Esophagus mucosa (tissue), 1 donor: ENCODE measurements at regions not wholly inside any gene's neighbourhood (a gene's known extent, or its start where the extent isn't known, plus 50 kb on each side); places are given as distances from the start of the nearest gene placed in this dataset.
"Not testable (repeated sequence)": the region's sequence is repeated elsewhere in the genome, so short reads cannot be mapped to it uniquely, and the experiment has no call there.

Experiments used
- ATAC-seq: fragments of 200-7000 bp; cut with Tn5 transposase; one replicate; pipeline ENCODE4 v1.9.1; 2020
- donor health status: DM: yes; HTN: yes; CAD: no.

- ATAC-seq: no peak
Observed at GRCh38 chr4:159748834-159749444, 646.1 kb downstream of the RAPGEF2 start.

DNA sequence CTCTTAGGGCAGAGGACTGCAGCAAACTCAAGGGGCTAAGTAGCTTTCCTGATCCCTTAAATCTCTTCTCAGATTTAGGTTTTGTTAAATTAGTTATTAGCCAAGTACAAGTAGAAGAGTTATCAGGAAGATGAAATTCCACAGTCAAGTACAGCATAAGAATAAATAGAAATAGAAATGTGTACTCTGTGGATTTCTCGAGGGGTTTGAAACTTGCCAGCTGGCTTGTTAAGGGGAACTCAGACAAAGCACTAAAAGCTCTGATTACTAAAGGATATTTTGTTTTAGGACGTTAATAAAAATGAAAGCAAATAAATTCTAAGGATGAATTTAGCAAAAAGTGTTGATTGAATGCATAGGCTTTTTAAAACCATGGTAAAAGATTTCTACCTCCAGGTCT is 654.6 kb downstream of the RAPGEF2 start:
- no peak for ATAC-seq

DNA sequence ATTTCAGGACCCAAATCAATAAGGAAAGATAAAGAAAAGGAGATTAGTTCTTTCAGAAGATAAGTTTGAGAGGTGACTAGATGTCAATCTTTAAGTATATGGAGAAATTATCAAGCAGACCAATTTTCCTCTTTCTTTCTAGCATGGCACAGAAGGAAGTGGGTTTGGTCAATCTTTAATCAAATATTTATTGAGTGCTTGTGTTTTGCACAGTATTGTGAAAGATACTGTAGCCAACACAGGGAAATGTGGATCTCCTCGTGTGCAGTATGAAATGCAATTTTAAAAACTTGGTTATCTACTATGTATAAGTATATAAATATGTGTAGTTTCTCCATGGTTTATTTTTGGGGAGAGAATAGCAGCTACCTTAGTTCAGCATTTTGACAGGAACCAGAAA is 655.2 kb downstream of the RAPGEF2 start:
- ATAC-seq: no peak

- ATAC-seq: no peak
Observed at GRCh38 chr4:159762672-159763071, 659.8 kb downstream of the RAPGEF2 start.

- ATAC-seq: no peak
Observed at GRCh38 chr4:159764343-159764952, 661.6 kb downstream of the RAPGEF2 start.

GRCh38 chr4:159765382-159765781 is 662.5 kb downstream of the RAPGEF2 start:
- ATAC-seq: no peak

GRCh38 chr4:159766241-159766640 is 663.4 kb downstream of the RAPGEF2 start:
- no peak for ATAC-seq

DNA sequence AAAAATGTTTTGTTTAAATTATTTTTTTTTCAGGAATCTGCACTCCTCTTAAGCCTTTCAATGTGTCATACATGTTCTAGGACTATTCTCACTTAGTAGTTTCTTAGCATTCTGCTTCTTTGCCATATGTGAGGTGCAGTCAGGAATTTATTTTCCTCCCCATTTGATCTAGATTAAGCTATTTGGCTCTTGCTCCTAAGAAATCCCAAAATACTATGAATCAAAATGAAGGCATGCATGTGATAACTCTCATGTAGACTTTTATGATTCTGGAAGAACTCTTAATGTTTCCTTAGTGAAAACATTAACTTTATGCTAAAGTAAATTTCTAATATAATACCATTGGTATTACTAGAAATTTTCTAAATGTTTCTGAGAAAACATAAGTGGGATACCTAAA is 664.5 kb downstream of the RAPGEF2 start:
- ATAC-seq: no peak

GRCh38 chr4:159768016-159768415 is 665.1 kb downstream of the RAPGEF2 start:
- no peak for ATAC-seq

DNA sequence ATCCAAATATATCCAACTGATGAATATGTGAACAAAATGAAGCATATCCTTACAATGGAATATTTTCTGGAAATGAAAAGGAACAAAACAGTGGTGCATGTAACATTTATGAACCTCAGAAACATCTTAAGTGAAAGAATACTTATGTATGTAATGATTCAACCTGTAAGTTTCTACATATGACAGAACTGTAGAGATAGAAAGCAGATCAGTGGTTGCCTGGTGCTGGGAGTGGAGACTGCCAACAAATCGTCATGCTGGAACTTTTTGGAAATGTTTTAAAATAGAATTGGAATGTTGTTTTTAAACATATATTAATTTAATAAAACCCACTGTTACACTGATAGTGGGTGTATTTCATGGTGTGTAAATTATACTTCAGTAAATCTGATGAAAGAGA is 667.5 kb downstream of the RAPGEF2 start:
- no peak for ATAC-seq

GRCh38 chr4:159770969-159771368 is 668.1 kb downstream of the RAPGEF2 start:
- no peak for ATAC-seq

- no peak for ATAC-seq
Observed at GRCh38 chr4:159776961-159777360, 674.1 kb downstream of the RAPGEF2 start.

DNA sequence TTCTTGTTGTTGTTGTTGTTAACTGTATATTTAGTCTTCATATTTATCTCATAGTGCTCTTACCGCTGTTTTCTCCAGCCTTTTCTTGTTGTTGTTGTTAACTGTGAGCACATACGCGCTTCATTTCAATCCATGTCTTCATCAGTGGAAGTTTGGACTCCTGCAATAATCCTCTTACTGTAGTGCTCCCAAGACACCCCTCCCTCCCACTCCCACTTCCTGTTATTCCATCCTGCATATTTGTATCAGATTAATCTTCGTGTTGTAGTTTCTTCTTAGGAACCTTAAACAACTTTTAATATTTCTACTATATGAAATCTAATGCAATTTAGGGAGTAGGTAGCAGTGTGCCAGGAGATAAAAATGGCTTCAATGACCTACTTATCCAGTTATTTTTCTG is 674.8 kb downstream of the RAPGEF2 start:
- no peak for ATAC-seq

GRCh38 chr4:159778298-159778697 is 675.4 kb downstream of the RAPGEF2 start:
- ATAC-seq: no peak

DNA sequence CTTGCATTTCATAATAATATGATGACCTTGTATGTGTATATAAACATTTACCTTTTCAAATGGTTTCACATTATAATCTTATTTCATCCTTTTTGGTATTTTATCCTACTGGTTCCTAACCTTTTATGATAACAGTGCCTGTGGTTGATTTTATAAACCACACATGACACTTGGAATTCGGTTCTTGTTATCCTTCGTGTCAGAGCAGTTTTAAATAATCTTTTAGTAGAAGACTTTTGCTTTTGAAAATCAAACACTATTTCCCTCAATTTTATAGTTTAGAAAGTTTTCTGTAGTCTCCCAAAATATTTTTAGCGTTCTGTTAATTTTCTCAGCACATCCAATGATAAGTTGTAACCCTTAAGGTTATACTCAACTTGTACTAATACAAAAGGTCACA is 676.8 kb downstream of the RAPGEF2 start:
- ATAC-seq: no peak

DNA sequence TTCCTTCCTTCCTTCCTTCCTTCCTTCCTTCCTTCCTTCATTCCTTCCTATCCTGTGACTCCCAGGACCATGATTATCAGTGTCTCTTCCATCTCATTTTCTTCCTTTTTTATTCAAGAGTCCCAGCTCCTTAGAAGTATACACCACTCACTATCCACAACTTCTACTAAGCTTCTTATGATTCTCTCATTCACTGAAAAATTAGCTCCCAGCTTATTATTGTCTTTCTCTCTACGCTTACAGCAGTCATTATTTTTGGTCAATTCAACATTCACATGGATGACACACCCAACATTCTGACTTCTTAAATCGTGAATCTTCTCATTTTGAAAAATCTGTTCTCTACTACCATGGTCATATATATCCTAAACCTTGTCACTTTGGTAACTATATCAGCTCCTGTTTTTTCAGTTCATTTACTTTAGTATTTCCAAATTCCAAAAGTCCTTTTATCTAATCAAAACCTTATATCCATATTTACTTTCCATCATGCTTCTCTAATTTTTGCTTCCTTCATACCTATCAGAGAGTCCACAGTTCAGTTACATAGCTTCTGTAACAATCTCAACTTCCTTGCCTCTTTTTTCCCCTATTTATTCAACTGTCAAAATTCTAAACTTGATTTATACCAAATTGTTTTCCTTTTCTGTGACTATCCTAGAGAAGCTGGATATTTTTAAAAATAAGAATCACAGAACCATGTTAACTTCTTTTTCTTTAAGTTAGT is 677.5 kb downstream of the RAPGEF2 start:
- no peak for ATAC-seq

GRCh38 chr4:159787901-159788300 is 685.0 kb downstream of the RAPGEF2 start:
- no peak for ATAC-seq

DNA sequence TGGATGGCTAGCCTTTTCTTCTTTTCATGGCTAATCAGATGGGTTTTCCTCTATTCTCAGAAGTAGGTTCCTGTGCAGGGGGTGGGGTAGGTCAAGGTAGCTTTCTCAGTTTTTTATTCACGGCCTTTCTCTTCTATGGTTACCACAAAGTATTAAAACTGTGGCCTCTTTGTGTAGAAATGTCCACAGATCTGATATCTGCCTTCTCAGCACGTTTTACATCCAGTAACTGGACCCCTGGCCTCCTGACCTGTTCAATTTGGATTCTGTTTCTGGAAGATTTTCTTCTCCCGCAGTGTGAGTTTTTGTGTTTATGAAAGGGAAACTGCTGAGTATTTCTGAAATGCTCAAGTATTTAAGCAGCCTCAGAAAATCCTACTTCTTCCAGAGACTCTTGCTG is 688.5 kb downstream of the RAPGEF2 start:
- no peak for ATAC-seq

DNA sequence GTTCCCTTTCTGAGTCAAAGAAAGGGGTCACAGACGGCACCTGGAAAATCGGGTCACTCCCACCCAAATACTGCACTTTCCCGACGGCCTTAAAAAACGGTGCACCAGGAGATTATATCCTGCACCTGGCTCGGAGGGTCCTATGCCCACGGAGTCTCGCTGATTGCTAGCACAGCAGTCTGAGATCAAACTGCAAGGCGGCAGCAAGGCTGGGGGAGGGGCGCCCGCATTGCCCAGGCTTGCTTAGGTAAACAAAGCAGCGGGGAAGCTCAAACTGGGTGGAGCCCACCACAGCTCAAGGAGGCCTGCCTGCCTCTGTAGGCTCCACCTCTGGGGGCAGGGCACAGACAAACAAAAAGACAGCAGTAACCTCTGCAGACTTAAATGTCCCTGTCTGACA is 701.7 kb downstream of the RAPGEF2 start:
- not testable (repeated sequence) for ATAC-seq

DNA sequence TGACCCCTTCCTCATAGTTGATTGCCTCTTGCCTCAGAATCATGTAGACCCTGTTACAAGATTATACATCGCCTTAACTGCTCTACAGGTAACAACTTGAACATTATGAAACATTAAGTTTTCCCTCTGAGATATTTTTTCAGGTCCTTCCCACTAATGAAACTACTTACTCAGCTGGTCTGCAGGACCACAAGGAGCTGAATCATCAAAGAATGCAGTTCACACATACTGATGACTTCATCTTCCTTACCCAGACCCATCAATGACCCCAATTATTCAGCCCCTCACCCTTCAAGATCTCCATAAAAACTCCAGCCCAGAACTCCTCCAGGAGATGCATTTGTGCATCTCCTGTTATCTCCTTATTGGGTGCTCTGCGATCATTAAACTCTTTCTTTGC is 720.9 kb downstream of the RAPGEF2 start:
- ATAC-seq: no peak

- no peak for ATAC-seq
Observed at GRCh38 chr4:159828687-159829086, 725.8 kb downstream of the RAPGEF2 start.

DNA sequence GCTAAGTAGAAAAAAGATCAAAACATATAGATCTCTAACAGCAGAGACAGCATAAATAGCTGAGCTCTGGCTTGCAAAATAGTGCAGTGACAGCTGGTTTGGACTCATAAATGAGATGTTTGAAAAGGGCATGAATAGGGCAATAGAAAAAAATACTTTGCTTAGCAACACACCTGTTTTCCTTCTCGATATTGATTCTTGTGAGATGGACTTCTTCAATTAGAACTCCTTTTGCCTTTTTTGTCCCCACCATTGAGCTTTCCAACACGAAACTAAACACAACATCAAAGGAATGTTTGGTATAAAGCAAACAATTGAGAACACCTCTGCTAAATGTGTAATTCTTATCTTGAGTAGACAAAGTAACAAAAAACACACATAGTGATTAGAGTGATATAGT is 726.3 kb downstream of the RAPGEF2 start:
- ATAC-seq: no peak

GRCh38 chr4:159837071-159837470 is 734.2 kb downstream of the RAPGEF2 start:
- no peak for ATAC-seq

DNA sequence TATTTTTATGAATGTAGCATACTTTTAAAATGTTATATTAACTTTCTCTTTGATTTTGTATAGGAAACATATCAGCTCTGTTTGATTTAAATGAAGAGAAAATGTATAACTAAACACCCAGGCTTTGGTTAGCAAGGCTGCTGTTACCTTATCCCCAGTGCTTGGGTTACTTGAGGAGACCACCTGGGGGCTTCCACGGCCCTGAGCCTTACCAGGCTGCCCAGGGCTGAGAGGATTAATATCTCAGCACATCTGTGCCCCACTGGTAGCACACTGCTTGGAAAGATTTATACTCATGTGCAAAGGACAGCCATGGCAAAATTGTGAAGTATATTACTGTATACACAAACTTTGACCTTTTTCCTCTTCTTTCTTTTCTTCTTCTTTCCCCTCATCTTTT is 752.9 kb downstream of the RAPGEF2 start:
- no peak for ATAC-seq
